NCI-H2107 treated with DMSO at 0.1 percent for 48 hours (cell line): ENCODE measurements at regions not wholly inside any gene's neighbourhood (a gene's known extent, or its start where the extent isn't known, plus 50 kb on each side); places are given as distances from the start of the nearest gene placed in this dataset.

ENCODE experiments used
- DNase-seq: peaks from one replicate; lab custom pipeline; 2025; ENCODE audit not compliant: unreplicated experiment; lab: John Stamatoyannopoulos, UW

DNA sequence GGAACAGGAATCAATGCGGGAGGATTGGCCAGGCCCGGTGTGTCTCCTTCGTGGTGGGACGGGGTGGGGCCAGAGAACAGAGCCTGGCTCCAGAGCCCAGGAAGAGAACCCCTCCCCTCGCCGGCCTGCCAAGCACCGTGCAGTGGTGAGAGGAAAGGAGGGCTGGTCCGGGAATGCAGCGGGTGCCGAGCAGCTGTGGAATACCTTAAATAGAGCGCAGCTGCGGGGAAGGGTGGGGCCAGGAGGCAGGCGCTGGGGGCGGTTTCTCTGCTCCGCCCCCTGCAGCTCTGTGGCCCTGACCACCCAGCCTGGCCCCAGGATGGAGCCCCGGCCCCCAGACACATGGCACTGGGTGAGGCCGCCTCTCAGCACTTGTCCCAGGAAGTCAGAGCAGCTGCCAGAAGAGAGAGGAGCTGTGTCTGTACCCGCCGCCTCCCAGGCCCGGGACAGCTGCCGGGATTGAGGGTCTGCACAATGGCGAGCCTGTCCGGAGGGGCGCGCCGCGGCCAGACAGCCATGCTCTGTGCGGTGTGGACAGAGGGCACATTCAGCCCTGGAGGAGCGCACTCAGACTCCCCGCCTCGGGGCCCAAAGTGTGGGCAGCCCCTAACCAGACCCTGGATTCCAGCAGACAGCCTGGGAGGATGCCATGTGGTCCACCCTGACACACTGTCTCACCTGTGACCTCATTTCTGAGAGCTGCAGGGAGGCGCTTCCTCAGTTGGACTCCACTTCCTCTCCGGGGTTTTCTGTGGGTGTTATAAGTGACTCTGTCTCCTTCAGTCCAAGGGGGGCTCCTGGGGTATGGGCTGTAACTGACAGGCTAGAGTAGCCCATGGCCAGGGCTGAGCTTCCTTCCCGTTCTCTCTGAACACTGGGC is 268.8 kb downstream of the SEC14L1 start:
- no peak for DNase-seq

DNA sequence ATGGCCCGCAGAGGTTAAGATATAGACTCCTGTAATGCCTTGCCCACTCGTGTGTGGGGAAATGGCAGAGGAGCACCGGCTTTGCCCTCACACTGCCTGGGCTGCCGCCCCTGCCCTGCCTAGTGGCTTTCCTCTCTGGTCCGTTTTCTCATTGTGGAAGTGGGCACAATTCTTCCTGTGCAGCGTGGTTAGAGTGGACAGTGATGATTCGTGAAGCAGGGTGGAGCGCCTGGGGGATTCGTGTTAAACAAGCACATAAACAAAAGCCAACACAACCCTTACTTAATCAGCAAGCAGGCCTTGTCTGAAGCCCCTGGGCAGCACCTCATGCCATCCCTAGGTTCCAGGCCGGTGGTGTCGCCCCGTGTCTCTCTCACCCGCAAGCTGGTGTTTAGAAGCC is 269.7 kb downstream of the SEC14L1 start:
- DNase-seq = no peak

DNA sequence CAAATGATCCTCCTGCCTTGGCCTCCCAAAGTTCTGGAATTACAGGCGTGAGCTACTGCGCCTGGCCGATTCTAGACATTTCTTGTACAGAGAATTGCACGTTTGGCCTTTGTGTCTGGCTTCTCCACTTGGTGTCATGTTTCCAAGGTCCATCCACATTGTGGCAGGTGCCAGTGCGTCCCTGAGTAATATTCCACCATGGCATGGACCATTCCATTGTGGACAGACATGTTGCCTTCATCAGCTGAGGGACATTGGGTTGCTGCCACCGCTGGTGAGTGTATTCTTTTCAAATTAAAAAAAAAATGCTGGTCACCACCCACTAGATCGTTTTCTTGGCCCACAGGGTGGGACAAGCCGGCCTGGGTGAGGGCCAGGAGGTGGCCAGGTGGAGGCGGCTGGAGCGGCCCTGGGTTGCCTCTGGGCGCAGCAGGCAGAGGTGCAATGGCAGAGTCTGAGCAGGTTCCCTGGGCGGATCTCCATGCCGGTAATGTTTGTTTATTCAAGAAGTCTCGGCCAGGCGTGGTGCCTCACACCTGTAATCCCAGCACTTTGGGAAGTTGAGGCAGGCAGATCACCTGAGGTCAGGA is 274.1 kb downstream of the SEC14L1 start:
- DNase-seq = no peak

DNA sequence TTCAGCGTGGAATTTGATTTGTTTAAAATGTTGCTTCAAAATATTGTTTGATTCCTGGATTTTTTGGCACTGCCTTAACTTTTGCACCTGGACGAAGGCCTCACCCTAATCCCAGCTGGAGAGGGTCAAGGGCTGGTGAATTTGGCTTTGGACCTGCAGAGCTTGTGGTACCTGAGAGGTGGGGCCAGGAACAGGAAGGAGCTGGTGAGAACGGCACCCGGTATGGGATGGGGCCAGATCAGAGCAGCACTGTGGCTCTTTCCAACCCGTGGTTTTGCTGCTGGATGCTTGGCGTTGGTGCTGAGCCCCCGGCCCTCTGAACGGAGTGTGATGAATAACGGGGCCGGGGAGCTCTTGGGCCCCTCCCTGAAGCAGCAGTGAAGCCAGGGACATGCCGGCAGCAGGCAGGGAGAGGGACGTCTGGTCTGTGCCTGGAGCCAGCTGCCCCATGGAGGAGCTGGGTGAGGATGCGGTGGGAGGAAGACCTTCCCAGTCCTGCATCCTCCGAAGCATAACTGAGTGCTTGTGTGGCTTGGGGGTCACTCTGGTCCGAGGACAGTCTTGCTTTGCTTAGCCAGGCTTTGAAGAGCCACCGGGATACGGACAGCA is 275.4 kb downstream of the SEC14L1 start:
- DNase-seq = no peak

DNA sequence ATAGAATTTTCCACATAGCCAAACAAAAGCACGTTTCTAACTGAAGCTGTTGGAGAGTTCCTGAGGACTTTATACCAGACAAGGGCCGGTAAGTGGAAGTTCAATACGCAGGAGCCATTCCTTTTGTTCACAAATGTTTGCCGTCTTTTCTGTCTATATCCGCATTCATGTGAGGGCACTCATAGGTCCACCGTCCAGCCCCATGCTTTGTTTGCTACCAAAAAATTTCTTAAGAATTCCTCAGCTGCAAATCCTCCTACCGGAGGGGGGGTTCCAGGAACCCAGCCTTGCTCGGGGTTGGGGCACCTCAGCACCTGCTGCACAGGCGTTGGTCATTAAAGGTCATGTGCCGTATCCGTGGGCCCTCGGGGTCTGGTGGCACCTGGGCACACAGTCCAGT is 276.8 kb downstream of the SEC14L1 start:
- no peak for DNase-seq

DNA sequence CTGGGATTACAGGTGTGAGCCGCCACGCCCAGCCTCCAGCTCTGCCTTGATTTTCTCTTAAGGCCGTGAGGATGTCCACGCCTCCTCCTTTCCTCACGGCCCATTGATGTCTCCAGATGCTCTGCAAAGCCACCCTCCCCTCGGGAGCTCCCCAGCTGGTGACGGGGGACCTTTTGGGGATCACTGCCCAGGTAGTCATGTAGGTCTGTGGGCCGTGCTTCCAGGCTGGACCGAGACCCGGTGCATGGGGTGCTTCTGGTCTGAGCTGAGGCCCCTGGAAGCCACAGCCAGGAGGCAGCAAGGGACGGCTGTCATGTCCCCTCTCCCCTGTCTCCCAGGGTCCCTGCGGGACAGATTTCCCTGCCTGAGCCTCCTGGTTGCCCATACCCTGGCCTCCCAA is 277.8 kb downstream of the SEC14L1 start:
- DNase-seq = no peak

DNA sequence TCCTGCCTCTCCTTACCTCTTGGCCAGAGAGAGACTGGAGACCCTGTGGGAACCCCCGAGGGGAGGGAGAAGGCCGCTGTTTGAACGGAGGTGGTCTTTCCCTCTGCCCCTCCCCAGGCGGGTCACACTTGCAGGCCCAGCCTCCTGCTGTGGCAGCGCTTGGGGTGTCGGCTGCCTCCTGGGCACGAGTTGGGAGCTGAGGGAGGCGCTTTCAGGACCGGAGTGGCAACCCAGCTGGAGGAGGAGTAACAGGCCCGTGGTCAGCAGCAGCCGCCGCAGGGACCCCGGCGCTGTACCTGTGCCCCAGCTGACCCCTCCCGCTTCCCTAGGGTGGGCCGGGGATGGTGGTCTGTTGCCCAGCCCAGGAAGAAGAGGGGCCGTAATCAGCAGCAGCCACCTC is 278.3 kb downstream of the SEC14L1 start:
- DNase-seq = no peak

DNA sequence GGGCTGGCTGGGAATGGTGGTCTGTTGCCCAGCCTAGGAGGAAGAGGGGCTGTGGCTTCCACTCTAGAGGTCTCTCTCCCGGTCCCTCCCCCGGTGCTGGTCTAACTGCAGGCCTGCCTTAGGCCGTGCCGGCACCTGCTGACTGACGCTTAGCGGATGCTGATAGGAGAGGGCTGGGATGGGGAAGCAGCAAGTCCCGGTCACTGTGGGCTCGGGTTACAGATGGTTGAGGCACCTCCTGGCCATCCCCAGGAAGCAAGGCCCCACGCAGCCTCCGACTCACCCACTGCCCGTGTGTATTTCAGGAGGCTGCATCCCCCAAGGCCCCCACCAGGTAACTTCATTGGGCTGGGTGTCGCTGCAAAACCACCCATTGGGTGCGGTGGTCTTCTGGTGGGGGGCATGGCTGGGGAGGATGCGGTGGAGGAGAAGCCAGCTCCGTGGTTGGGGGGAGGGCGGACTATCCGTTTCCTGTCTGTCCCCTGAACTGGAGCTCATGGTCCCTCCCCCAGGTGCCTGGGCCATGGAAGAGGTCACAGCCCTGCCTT is 278.9 kb downstream of the SEC14L1 start:
- peak; percentile 33 for DNase-seq

DNA sequence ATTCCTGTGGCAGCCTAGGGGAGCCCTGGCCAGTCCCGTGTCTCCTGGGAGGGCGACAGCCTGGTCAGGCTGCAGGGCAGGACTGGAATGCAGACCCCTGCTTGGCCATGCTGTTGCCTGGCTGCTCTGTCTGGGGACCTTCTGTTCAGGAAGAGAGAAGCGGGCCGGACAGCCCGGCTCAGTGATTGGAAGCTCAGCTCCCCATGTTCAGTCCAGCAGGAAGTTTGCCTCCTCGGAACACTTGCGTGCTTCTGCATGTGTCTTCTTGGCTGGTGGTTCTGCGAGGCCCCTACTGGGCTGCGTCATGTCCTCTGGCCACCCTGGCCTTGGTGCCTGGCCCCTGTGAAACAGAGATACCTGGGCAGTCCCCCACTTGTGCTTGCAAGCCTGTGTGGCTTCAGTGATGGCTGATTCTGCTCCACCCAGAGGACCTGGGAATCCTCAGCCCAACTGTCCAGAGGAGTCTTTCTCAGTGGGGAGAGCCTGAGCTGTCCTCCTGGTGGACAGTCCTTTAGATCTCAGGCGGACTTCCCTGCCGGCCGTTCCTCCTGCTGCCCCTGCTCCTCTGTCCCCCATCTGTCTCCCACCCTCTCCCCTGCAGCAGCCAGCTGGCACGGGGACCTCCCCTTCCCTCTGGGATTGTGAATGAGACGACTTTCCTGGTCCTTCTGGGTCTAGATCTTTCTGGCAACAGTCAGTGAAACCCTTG is 279.5 kb downstream of the SEC14L1 start:
- no peak for DNase-seq

DNA sequence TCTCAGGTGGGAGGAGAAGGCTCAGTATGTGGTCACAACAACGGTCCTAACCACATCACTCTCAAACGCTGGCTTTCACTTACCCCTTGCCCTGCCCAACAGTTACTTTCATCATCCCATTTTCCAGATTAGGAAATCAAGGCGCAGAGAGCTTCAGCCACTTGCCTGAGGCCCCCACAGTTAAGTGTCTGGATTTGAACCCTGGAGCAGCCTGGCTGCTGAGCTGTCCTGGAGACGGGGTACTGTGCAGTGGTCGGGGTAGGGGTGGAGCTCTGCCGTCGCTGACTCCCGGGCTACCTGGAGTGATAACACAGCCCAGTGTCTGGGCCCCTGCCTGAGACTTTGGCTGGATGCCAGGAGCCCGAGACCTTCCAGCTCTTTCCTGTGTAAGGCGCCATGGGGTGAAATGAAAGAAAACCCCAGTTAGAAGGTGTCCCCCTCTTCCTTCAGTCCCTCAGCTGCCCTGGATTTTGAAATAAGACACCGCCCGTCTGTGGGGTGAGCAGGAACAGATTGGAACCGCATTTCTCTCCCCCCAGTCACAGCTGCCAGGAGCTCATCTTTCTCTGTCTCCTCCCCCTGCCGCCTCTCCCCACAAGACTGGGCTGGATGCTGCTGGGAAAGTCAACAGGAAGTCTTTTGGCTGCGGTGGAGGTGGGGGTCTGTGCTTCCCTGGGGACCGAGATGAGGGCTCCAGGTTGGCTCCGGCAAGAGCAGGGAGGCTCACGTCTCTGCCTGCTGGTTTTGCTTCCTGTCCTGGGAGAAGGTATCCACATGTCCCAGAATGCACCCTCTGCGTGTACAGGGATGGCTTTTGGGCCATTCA is 280.2 kb downstream of the SEC14L1 start:
- peak; percentile 97 for DNase-seq

DNA sequence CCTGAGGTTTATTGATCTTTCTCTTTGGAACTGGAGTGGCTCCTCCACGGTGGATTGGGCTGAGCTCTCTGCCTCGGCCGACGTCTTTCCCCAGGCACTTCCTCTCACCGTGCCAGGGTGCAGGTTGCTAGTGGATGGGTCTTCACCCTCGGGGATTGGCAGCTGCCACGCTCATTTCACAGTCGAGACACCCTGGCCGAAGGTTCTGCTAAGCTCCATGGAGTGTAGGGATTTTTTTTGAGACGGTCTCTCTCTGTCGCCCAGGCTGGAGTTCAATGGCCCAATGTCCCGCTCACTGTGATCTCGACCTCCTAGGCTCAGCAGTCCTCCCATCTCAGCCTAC is 280.8 kb downstream of the SEC14L1 start:
- no peak for DNase-seq

DNA sequence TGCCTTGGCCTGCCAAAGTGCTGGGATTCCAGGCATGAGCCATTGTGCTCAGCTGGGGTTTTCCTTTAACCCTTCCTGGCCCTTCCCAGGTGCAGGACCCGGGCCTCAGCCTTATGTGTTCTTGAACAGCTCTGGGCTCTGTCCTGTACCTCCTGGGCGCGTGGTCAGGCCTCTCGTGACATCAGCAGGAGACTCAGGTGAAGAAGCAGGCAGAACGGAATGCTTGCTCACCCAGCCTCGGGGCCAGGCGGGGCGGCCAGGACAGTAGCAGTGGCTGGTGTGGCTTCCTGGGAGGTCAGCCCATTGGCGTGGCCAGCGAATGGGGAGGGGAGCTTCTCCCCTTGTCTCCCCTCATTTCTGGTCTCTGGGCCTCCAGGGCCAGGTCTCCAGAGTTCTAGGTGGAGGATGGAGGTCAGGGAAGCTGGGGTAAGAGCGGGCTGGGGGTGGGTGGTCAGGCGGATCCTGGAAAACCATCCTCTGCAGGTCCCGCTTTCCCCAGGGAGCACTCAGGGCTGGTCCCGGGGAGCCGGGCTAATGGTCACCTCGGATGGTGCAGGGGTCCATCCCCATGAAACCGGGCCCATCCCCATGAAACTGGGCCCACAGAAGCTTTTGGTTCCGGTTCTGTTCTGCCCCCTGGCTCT is 281.5 kb downstream of the SEC14L1 start:
- no peak for DNase-seq

DNA sequence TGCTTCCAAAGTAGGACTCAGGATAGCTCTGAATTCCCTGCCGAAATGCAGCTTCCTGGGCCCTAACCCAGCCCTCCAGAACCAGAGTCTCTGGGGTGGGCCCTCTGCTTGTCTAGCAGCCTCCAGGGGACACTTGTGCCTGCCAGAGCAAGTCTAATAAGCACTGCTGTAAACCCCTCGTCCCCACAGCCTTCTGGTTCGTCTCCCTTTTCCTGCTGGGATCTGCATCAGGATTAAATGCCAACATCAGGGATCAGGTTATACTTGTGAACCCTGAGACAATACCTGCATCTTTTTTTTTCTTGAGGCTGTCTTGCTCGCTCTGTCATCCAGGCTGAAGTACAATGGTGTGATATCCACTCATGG is 282.0 kb downstream of the SEC14L1 start:
- peak; percentile 16 for DNase-seq

DNA sequence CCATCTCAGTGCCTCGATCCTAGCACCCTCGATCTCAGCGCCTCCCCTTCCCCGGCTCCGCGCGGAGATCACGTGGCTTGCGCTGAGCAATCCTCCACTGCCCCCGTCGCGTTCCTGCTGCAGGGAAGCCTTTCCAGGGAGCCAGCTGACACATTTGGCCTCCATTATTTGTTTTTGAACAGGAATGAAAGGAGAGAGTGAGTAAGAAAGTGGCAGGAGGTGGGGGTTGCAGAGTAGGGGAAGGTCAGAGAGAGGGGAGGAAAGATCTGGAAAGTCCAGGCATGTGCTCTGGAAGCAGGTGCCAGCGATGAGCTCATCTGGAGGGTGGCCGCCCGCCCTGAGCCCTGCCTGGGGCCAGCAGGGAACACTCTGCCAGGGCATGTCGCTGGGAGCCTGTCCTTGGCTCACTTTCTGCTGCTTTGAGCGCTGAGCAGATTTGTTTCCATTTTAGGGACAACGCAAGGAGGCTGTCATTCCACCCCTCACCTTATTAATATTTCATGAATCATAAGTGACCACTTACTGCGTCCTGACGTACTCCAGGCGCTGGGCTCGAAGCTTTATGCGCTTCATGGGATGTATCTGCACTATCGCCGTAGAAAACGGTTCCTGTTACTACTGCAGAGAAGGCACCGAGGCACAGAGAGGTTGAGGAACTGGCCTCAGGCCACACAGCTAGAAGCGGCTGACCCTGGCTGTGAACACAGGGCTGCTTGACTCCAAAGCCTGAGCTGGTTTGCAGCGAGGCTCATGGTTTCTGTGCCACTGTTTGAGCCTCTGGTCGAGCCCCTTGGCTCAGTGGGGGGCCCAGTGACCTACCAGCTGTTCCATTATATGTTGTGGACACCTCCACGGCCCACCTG is 283.1 kb downstream of the SEC14L1 start:
- no peak for DNase-seq

DNA sequence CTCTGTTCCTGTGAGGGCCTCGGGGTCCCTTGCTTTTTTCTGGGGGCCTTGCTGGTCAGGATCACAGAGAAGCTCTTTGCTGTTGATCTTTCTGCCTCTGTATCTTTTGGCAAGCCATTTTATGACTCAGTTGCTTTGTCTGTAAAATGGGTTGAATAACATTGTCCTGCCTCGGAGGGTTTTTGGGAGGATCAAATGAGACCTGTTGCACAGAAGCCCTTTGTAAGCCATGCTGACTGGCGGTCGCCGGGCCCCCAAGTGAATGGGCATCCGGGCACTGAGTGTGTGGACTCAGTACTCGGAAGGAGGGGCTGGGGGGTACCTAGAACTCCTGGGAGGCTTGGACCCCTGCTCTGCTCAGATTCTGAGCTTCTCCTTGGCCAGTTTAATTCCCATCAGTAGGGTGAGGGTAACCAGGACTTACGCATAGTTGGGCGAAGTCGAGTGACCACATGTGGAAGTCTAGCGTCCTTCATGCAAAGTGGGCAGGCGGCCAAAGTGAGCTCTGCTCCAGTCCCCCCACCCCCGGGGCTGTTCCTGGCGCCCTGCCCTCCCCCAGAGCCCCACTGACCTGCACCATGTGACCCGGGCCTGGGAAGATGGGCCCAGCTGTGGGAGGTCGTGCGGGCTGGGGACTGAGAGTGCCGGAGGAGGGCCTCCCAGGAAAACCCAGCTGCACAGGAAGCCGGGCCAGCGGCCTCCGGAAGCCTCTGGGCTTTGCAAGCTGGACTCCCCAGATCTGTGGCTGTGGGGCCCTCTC is 284.0 kb downstream of the SEC14L1 start:
- DNase-seq = no peak

DNA sequence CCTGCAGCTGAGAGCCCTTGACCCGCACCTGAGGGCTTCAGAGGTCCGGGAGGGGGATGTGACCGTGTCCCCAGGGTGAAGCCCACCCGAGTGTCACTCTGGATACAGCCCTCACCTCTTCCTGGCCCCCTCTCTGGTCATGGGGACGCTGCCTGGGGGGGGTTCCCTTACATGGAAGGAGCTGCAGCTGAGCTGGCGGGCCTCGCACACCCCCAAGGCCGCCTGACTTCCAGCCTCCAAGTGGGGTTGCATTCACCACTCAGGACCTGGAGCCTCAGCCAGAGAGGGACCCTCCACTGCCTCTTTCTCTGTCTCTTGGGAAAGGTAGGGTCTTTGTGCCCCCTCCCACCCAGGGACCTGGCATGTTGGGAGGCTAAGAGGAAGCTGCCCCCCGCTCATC is 284.6 kb downstream of the SEC14L1 start:
- no peak for DNase-seq

DNA sequence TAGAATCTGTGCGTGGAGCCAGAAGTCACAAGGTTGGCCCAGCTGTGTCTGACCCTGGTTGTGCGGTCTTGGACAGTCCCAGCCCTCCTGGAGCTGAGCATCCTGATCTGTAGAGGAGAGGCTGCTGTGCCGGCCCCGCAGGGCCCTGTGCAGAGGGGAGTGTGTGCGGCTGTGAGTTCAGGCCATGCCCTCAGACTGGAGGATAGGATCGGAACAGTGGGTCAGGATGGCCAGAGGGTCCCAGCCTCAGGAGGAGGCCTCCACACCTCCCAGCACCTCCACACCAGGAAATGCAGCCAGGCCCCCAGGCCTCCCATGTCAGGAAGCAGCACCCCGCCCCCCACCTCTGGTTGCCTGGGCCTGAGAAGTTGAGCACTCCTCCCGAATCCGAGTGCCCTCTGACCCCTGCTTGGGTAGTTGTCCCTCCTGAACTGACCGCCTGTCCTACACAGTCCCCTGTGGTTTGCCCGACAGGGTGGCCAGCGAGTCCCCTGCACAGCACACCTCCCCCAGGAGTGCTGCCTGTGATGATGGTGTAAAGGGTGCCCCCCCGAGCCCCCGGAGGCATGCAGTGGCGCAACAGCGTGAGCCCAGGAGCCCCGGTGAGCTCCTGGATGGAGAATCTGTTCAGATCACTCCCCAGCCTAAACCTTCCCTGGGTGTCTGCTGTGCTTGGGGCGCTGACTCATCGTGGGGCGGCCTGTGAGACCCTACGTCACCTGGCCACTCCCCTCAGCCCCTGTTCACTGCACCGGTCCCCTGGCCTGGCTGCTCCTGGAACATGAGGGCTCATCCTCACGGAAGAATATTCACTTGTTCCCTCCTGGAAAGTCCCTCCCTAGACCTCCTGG is 285.2 kb downstream of the SEC14L1 start:
- DNase-seq = no peak
